H1 (cell line): ENCODE measurements at regions not wholly inside any gene's neighbourhood (a gene's known extent, or its start where the extent isn't known, plus 50 kb on each side); places are given as distances from the start of the nearest gene placed in this dataset.
"Not testable (repeated sequence)": the region's sequence is repeated elsewhere in the genome, so short reads cannot be mapped to it uniquely, and the experiment has no call there.

ENCODE experiments used
- CTCF ChIP-seq, 3 experiments: IDR thresholded peaks; 1 replicate in 2 of 3; 2 replicates in 1 of 3; pipeline versions ENCODE4 v1.5.1 to v1.6.1; 2011; ENCODE audit warnings: low read length in 3 of 3, mild to moderate bottlenecking in 3 of 3, inconsistent platforms in 2 of 3, low read depth in 1 of 3, moderate library complexity in 1 of 3; ENCODE audit not compliant: insufficient read depth in 1 of 3; ENCODE audit errors: control extremely low read depth in 1 of 3
- EGR1 ChIP-seq: IDR thresholded peaks from 2 replicates; pipeline ENCODE4 v1.6.1; 2011; ENCODE audit warnings: low read depth, low read length, borderline replicate concordance
- POLR2A ChIP-seq, 2 experiments: IDR thresholded peaks; 1 replicate in 1 of 2; 2 replicates in 1 of 2; pipeline ENCODE4 v1.6.1; 2011; ENCODE audit warnings: low read depth in 2 of 2, low read length in 2 of 2, mild to moderate bottlenecking in 2 of 2; ENCODE audit errors: control extremely low read depth in 1 of 2
- RAD21 ChIP-seq, 2 experiments: IDR thresholded peaks in 1 of 2; conservative IDR thresholded peaks in 1 of 2; 2 replicates each; pipeline ENCODE4 v1.6.1; 2011; ENCODE audit warnings: low read depth in 2 of 2, low read length in 2 of 2, improper control_type of control experiment in 1 of 2, inconsistent platforms in 1 of 2, mild to moderate bottlenecking in 1 of 2, moderate library complexity in 1 of 2
- SUZ12 ChIP-seq: fragments of 200-600 bp; sonication (generic); IDR thresholded peaks from 2 replicates; pipeline ENCODE4 v1.6.1; 2012; ENCODE audit warnings: mild to moderate bottlenecking, inconsistent platforms, low read length, moderate library complexity, mixed read lengths

- TF ChIP-seq RAD21 (IDR thresholded peaks at IDR 0.05 in 1 of 2, conservative IDR thresholded peaks at IDR 0.05 in 1 of 2; ENCODE audit: low read depth in 2 of 2, low read length in 2 of 2); CTCF (IDR thresholded peaks at IDR 0.05; ENCODE audit: control extremely low read depth in 1 of 3, insufficient read depth in 1 of 3, low read depth in 1 of 3, low read length in 3 of 3); SUZ12; POLR2A (IDR thresholded peaks at IDR 0.05; ENCODE audit: control extremely low read depth in 1 of 2, low read depth in 2 of 2, low read length in 2 of 2); EGR1: not testable (repeated sequence)
Observed at GRCh38 chr18:23329671-23330070, 123.4 kb upstream of the RIOK3 start.
